Liver (tissue), 8 donors: ENCODE measurements at regions not wholly inside any gene's neighbourhood (a gene's known extent, or its start where the extent isn't known, plus 50 kb on each side); places are given as distances from the start of the nearest gene placed in this dataset.

Source experiments
- DNase-seq: peaks from one replicate; pipeline ENCODE4 v3.0.0-alpha.2; 2017; ENCODE audit warnings: low spot score
- H3K27ac ChIP-seq, 2 donors: one replicate each; pipeline ENCODE4 v1.7.0; 2013; ENCODE audit warnings: inconsistent platforms in 2 of 2, low read length in 2 of 2, control low read depth in 1 of 2, low read depth in 1 of 2, mild to moderate bottlenecking in 1 of 2
- H3K27me3 ChIP-seq, 4 donors: one replicate each; pipeline versions ENCODE4 v1.6.1 to v1.7.0; 2013; ENCODE audit warnings: low read length in 3 of 4, inconsistent platforms in 1 of 4, mild to moderate bottlenecking in 1 of 4, moderate library complexity in 1 of 4; ENCODE audit not compliant: control insufficient read depth in 4 of 4, insufficient read depth in 4 of 4
- H3K36me3 ChIP-seq, 4 donors: one replicate each; pipeline versions ENCODE4 v1.6.1 to v1.7.0; 2013; ENCODE audit warnings: low read length in 3 of 4, mild to moderate bottlenecking in 3 of 4, low read depth in 1 of 4, moderate library complexity in 1 of 4; ENCODE audit not compliant: control insufficient read depth in 4 of 4, insufficient read depth in 3 of 4
- H3K4me1 ChIP-seq, 4 donors: one replicate each; pipeline versions ENCODE4 v1.6.1 to v1.7.0; 2013; ENCODE audit warnings: low read length in 3 of 4, mild to moderate bottlenecking in 3 of 4, moderate library complexity in 1 of 4; ENCODE audit not compliant: control insufficient read depth in 4 of 4, insufficient read depth in 4 of 4
- H3K4me3 ChIP-seq, 3 donors: one replicate each; pipeline versions ENCODE4 v1.6.1 to v1.7.0; 2013; ENCODE audit warnings: low read length in 3 of 3, control low read depth in 1 of 3, low read depth in 1 of 3, mild to moderate bottlenecking in 1 of 3
- H3K9ac ChIP-seq, 2 donors: one replicate each; pipeline ENCODE4 v1.7.0; 2013; ENCODE audit warnings: low read length in 2 of 2, mild to moderate bottlenecking in 2 of 2, moderate library complexity in 2 of 2, control low read depth in 1 of 2, low read depth in 1 of 2
- H3K9me3 ChIP-seq, 4 donors: one replicate each; pipeline versions ENCODE4 v1.6.1 to v1.7.0; 2013; ENCODE audit warnings: low read length in 3 of 4; ENCODE audit not compliant: control insufficient read depth in 4 of 4
- ATF3 ChIP-seq: IDR thresholded peaks from 2 replicates; pipeline ENCODE4 v1.6.1; 2016; ENCODE audit warnings: antibody characterized with exemption
- CTCF ChIP-seq: fragments of 150-350 bp; IDR thresholded peaks from 2 replicates; pipeline ENCODE4 v1.5.1; 2017; ENCODE audit warnings: improper control_type of control experiment, low read depth, low read length; ENCODE audit not compliant: missing input control
- EGR1 ChIP-seq, 2 donors: IDR thresholded peaks; 2 replicates each; pipeline ENCODE4 v1.6.1; 2016 to 2018; ENCODE audit warnings: antibody characterized with exemption in 2 of 2, low read depth in 2 of 2
- GABPA ChIP-seq, 2 donors: IDR thresholded peaks in 1 of 2; conservative IDR thresholded peaks in 1 of 2; 2 replicates each; pipeline ENCODE4 v1.6.1; 2016; ENCODE audit warnings: antibody characterized with exemption in 2 of 2, mild to moderate bottlenecking in 1 of 2, moderate library complexity in 1 of 2
- HNF4A ChIP-seq, 2 donors: conservative IDR thresholded peaks; 2 replicates each; pipeline ENCODE4 v1.6.1; 2016; ENCODE audit warnings: antibody characterized with exemption in 2 of 2, mild to moderate bottlenecking in 2 of 2
- HNF4G ChIP-seq: IDR thresholded peaks from 2 replicates; pipeline ENCODE4 v1.6.1; 2016; ENCODE audit warnings: antibody characterized with exemption
- JUND ChIP-seq, 2 donors: IDR thresholded peaks; 2 replicates each; pipeline ENCODE4 v1.6.1; 2016; ENCODE audit warnings: antibody characterized with exemption in 2 of 2
- MAX ChIP-seq: IDR thresholded peaks from 2 replicates; pipeline ENCODE4 v1.6.1; 2016; ENCODE audit warnings: antibody characterized with exemption
- NR2F2 ChIP-seq: IDR thresholded peaks from 2 replicates; pipeline ENCODE4 v1.6.1; 2016; ENCODE audit warnings: antibody characterized with exemption
- RAD21 ChIP-seq, 2 donors: IDR thresholded peaks; 2 replicates each; pipeline ENCODE4 v1.6.1; 2016; ENCODE audit warnings: antibody characterized with exemption in 2 of 2, mild to moderate bottlenecking in 2 of 2
- REST ChIP-seq: IDR thresholded peaks from 2 replicates; pipeline ENCODE4 v1.6.1; 2016; ENCODE audit warnings: antibody characterized with exemption, mild to moderate bottlenecking
- RXRA ChIP-seq, 2 donors: IDR thresholded peaks; 2 replicates each; pipeline ENCODE4 v1.6.1; 2017 to 2018; ENCODE audit warnings: antibody characterized with exemption in 2 of 2, mild to moderate bottlenecking in 1 of 2
- TAF1 ChIP-seq: conservative IDR thresholded peaks from 2 replicates; pipeline ENCODE4 v1.6.1; 2016; ENCODE audit warnings: antibody characterized with exemption, mild to moderate bottlenecking
- YY1 ChIP-seq: IDR thresholded peaks from 2 replicates; pipeline ENCODE4 v1.6.1; 2016; ENCODE audit warnings: antibody characterized with exemption, mild to moderate bottlenecking
- ZBTB33 ChIP-seq: IDR thresholded peaks from 2 replicates; pipeline ENCODE4 v1.6.1; 2016; ENCODE audit warnings: antibody characterized with exemption
- WGBS: extraction: QIAGEN DNeasy Blood & Tissue Kit; methylation state at CpG from one replicate; pipeline ENCODE4 v1.1.7; 2013; 5-methylcytosine and 5-hydroxymethylcytosine counted together
- donor health status: healthy.
- donor health status: healthy.
- donor health status: healthy.
- donor health status: healthy.
- donor health status: healthy.

GRCh38 chr4:81698538-81699296 lies 227.0 kb upstream of the RASGEF1B start:
- peaks cover 0 to 1% (median 0%) of the 10 kb centered on the region in 4 donors for H3K4me1 ChIP-seq
- no peak for DNase-seq
- H3K27me3 ChIP-seq: no peaks in the 10 kb centered on the region
- WGBS: 92% methylated on average over 6 of the region's 6 CpGs
- no peaks in the 10 kb centered on the region for H3K36me3 ChIP-seq
- H3K27ac ChIP-seq: no peak overlapping the region
- no peak overlapping the region for H3K4me3 ChIP-seq
- H3K9ac ChIP-seq: no peak overlapping the region
- no peaks in the 10 kb centered on the region for H3K9me3 ChIP-seq
- TF ChIP-seq RAD21 (IDR thresholded peaks at IDR 0.05) (no peak), RXRA (IDR thresholded peaks at IDR 0.05) (no peak), EGR1 (IDR thresholded peaks at IDR 0.05; ENCODE audit: low read depth in 2 of 2) (no peak)

- DNase-seq: no peak
- TF ChIP-seq CTCF: no peak
- no peak for TF ChIP-seq RXRA (IDR thresholded peaks at IDR 0.05)
- TF ChIP-seq HNF4G: no peak
- TF ChIP-seq GABPA (IDR thresholded peaks at IDR 0.05 in 1 of 2, conservative IDR thresholded peaks at IDR 0.05 in 1 of 2): no peak
- TF ChIP-seq JUND (IDR thresholded peaks at IDR 0.05): no peak
- TF ChIP-seq HNF4A (conservative IDR thresholded peaks at IDR 0.05): no peak
- no peak for TF ChIP-seq RAD21 (IDR thresholded peaks at IDR 0.05)
- Histone ChIP-seq H3K27me3 (no peaks in the 10 kb centered on the region), H3K4me1 (peaks cover 0 to 1% (median 0%) of the 10 kb centered on the region in 4 donors), H3K36me3 (no peaks in the 10 kb centered on the region), H3K27ac (no peak overlapping the region), H3K9ac (no peak overlapping the region), H3K4me3 (no peak overlapping the region), H3K9me3 (no peaks in the 10 kb centered on the region)
- 86% methylated on average over 5 of the region's 5 CpGs for WGBS
Measured at GRCh38 chr4:81694176-81694913, 222.6 kb upstream of the RASGEF1B start.

- WGBS: 89% methylated on average over 2 of the region's 2 CpGs
- Histone ChIP-seq H3K27me3 (no peaks in the 10 kb centered on the region), H3K9ac (no peak overlapping the region), H3K4me3 (no peak overlapping the region), H3K36me3 (no peaks in the 10 kb centered on the region), H3K27ac (no peak overlapping the region), H3K9me3 (no peaks in the 10 kb centered on the region), H3K4me1 (peaks cover 3 to 7% (median 6%) of the 10 kb centered on the region in 4 donors)
- no peak for DNase-seq
- TF ChIP-seq GABPA (IDR thresholded peaks at IDR 0.05 in 1 of 2, conservative IDR thresholded peaks at IDR 0.05 in 1 of 2) (no peak), ZBTB33 (no peak), JUND (IDR thresholded peaks at IDR 0.05) (no peak), TAF1 (no peak), NR2F2 (no peak), REST (no peak), CTCF (no peak), EGR1 (IDR thresholded peaks at IDR 0.05; ENCODE audit: low read depth in 2 of 2) (no peak), RAD21 (IDR thresholded peaks at IDR 0.05) (no peak), YY1 (no peak), ATF3 (no peak), MAX (no peak)
Measured at GRCh38 chr4:81690871-81691270, 219.2 kb upstream of the RASGEF1B start.
